ENCODE measurements at regions not wholly inside any gene's neighbourhood (a gene's known extent, or its start where the extent isn't known, plus 50 kb on each side); places are given as distances from the start of the nearest gene placed in this dataset.
"Not testable (repeated sequence)": the region's sequence is repeated elsewhere in the genome, so short reads cannot be mapped to it uniquely, and the experiment has no call there.

- DNase-seq: no peak
Observed at GRCh38 chr2:83960371-83960770, 498.7 kb downstream of the SUCLG1 start.

GRCh38 chr2:83959266-83959665 is 499.8 kb downstream of the SUCLG1 start:
- DNase-seq: no peak

DNA sequence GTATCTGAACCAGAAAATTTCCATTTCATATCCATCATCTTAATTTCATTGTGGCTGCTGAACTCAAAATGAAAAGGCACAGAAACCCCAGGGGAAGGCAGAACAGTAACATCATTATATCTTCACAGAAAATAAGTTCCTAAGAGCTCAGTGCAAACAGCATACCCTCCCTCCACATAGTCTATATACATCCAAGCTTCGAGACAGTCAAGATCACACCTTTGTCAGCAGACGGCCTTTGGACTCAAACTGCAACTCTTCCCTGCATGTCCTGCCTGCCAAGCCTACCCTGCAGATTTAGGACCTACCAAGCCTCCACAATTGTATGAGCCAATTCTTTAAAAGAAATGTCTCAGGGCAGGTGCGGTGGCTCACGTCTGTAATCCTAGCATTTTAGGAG is 502.1 kb downstream of the SUCLG1 start:
- no peak for DNase-seq

DNA sequence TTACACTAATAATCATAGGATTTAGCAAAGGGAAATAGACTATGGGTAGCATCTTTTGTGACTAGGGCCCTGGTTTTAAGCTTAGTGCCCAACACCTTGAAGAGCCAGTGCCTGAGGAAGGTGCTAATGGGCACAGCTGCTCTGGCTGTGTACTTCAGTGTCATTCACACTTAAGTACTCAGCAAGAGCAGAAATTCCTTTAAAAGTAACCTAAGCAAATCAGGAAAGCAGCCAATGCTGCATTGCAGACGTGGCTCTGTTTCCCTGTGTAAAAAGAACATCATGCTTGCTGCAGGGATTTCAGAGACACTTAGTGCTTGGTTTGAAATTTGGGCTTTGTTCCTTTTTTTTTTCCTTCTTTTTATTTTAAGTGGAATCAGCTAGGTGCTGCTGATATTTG is 505.4 kb downstream of the SUCLG1 start:
- DNase-seq: no peak

DNA sequence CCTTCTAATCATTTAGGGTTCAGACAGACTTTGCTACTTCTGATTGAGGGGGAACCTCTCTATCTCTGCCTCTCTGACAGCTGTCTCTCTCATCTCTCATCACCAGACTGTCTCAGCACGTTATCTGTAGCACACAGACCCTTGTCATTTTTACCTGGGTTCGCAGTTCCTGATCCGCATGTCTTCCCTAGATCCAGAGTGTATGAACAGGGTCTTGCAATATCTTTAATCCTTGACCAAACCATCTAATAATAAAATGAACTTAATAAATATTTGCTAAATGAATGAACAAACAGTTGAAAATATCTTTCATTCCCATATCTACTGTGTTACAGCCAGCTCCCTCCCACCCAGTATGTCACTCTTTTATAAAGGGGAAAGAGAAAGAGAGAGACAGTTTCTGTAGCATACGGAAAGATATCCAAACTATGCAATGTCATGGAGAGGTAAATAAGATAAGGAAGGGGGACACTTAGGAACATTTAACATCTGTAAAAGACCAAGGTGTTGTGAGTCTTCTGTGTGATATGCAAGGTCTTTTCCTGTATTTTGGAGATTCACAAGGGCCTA is 507.6 kb downstream of the SUCLG1 start:
- no peak for DNase-seq

- no peak for DNase-seq
Observed at GRCh38 chr2:83949361-83949760, 509.7 kb downstream of the SUCLG1 start.

DNA sequence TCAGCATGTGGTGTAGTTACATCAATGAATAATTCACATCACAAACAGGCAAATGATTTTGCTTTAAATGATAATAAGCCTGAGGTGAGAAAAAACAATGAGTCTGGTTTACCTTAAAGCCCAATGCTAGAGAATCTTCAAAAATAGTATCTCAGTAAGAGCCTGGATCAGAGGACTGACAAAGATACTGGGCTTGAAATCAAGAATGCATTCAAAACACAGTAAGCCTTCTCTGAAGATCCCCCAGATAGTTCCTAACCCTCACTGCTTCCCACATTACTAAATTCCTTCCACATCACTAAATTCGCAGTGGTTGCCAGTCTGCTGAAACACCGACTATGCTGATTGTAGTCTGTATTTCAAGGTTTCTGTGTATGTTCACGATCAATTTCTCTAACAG is 514.9 kb downstream of the SUCLG1 start:
- DNase-seq: no peak

DNA sequence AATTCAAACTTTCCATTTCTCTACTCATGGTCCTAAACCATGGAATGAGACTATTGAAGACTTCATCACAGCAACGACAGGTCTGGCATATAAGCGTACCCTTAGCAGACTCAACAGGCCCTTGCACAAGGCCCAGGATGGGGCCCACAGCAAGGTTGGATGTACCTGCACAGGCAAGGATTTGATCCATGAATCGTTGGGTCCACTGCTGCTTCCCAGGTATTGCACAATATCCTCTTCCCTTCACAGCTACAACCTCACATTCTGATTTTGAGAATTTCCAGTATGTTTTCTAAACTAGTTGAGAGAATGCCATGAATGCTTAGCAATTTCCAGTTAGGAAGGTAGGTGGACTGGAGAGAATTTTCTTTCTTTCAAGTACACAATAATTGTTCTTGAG is 515.8 kb downstream of the SUCLG1 start:
- no peak for DNase-seq

- peak; percentile 45 for DNase-seq
Observed at GRCh38 chr2:83941886-83942285, 517.2 kb downstream of the SUCLG1 start.

DNA sequence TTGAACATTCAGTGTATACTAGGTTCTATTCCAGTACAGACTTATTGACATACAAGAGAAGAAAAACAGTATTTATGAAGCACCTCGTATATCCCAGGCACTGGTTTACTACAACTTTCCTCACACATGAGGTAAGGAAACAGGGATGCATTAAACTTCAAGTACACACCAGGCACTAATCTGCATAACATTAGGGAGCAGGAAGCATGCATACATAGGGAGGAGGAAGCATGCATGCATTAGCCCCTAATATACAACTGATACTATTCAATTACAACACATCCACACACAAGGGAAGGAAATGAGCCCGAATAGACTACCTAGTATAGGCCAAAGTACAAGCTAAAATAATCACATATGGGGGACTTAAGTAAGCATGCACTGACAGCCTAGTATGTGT is 525.3 kb downstream of the SUCLG1 start:
- no peak for DNase-seq

DNA sequence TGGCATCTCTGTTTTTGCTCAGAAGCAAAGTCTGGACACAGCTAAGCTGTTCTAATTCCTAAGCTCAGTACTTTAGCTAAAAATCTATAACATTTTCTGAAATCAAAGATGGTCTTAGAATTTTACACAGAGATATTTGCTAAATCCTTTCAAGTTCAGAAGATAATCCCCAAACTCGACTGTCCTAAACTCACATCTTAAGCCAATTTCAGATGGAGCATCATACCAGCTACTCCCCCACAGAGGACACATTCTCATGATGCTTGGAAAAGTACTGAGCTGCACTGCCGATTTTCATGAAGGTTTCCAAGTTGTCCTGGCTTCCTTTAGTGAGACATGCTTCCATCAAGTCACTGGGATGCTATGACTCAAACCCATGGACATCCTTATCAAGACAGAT is 535.5 kb downstream of the SUCLG1 start:
- DNase-seq: no peak

GRCh38 chr2:83916559-83916958 is 542.5 kb downstream of the SUCLG1 start:
- no peak for DNase-seq

GRCh38 chr2:83915381-83915780 is 543.7 kb downstream of the SUCLG1 start:
- no peak for DNase-seq

DNA sequence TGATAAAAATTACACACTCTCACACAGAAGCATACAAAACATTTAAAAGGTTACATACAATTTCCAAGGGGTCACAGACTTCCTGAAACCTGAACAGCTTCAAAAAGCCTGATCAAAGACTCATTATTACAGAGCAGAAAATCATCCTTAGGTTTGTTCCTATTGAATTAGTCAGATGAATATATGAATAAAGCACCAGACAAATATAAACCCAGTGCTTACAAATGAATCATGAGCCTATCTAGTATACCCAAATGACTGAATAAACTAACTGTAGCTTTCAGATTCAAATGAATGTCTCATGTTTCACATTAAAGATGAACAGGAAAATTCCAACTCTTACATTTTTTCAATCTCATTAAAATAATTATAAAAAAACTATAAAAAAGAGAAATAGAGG is 550.3 kb downstream of the SUCLG1 start:
- DNase-seq: no peak

DNA sequence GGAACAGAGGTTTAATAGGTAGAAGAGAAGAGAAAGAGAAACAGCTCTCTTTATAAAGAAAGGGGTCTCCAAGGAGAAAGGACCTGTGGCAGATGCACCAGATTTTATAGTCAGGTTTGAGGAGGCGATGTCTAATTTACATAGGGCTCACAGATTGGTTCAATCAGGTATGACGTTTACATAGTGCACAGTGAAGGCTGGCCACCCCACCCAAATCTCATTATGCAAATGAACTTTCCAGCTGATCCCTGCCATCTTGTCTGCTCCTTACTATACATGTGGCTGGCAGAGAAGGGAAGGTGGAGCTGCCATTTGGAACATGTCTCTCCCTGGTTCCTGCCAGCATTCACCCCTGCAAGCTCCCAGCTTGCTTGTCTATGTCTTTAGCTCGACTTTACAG is 557.8 kb downstream of the SUCLG1 start:
- no peak for DNase-seq

DNA sequence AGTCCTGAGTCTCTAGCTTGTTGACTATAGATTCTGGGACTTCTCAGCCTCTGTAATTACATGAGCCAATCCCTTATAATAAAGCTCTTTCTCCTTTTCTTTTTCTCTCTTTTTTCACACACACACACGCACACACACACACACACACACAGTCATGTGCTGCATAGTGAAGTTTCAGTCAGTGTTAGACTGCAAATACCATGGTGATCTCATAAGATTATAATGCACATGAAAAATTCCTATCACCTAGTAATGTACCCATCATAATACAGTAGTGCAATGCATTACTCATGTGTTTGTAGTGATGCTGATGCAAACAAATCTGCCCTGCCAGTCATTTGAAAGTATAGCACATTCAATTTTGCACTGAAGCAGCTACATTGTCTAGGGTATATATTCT is 558.2 kb downstream of the SUCLG1 start:
- no peak for DNase-seq

DNA sequence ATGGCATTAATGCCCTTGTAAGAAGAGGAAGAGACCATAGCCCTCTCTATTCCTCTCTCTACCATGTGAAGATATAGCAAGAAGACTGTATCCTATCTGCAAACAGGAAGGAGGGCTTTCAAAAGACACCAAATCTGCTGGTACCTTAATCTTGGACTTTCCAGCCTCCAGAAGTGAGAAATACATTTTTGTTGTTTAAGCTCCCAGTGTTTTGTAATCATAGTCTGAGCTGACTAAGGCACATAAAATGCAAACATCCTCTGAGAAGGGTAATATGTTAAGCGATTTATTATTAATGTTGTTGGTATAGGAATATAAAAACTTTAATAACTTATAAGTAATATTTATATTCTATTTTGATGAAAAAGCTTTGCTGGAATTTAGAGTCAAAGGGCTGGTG is 559.8 kb downstream of the SUCLG1 start:
- no peak for DNase-seq

DNA sequence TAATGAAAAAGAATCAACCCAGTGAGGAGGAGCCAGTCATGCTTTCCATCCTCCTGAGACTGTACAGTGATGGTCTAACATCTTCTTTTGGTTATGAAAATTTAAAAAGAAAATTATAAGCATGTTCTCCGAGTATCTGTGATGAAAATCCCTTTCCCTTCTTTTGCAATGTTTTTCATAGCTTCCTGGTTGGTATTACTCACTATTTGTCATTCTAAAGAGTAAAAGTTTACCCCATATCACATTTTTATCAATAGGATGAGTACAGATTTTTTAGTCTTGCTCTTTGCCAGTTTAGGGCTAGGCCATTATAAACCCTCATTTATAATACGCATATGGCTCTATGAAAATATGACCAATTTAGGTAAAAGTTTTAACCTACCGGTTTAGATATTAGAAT is 564.1 kb downstream of the SUCLG1 start:
- no peak for DNase-seq

GRCh38 chr2:83887757-83888156 is 571.3 kb downstream of the SUCLG1 start:
- DNase-seq: no peak

DNA sequence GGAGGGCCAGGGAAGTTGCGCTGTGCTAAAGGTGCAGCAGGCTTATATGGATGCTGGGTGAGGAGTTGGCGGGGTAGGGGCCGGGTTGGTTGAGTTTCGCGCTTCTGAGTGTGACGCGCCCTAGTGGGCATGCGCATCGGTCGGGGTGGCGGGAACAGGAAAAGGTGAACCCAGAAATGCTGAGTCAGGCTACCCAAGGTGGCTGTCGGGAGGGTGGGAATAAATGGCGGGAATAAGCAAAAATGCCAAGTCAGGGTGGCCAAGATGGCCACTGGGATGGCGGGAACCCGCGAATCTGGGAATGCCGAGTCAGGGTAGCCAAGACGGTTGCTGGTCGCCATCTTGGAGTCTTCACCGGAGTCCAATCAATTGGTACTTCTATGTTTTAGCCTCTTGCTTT is 580.0 kb downstream of the SUCLG1 start:
- no peak for DNase-seq

DNA sequence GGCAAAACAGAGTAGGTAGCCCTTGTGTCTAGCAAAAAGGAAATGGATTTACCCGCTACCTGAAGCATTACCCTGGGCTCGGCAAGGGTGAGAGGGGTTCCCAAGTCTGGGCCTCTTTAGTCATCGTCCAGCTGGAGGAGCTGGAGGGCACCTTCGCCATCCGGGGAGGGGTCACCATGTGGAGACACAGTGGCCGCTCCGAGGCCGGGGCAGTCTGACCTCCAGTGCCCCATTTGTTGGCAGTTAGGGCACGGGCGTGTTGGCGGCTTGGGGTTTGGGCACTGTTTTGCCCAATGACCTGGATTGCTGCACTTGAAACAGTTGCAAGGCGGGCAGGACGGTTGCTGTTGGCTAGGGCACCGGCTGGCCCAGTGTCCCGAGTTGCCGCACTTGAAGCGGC is 581.8 kb downstream of the SUCLG1 start:
- DNase-seq: not testable (repeated sequence)

- no peak for DNase-seq
Observed at GRCh38 chr2:83874712-83875430, 584.2 kb downstream of the SUCLG1 start.

GRCh38 chr2:83874066-83874465 is 585.0 kb downstream of the SUCLG1 start:
- DNase-seq: no peak

GRCh38 chr2:83873110-83873509 is 586.0 kb downstream of the SUCLG1 start:
- no peak for DNase-seq

- DNase-seq: no peak
Observed at GRCh38 chr2:83866211-83866610, 592.9 kb downstream of the SUCLG1 start.

All from left hindlimb (tissue), 1 donor.